AG09319 (cell line): ENCODE measurements at regions not wholly inside any gene's neighbourhood (a gene's known extent, or its start where the extent isn't known, plus 50 kb on each side); places are given as distances from the start of the nearest gene placed in this dataset.

Experiments used
- DNase-seq: peaks from one replicate; pipeline ENCODE4 v3.0.0-alpha.2; 2010; ENCODE audit warnings: low read depth; ENCODE audit errors: extremely low read depth
- CTCF ChIP-seq: IDR thresholded peaks from 2 replicates; pipeline ENCODE4 v1.5.1; 2011; ENCODE audit warnings: low read depth, mild to moderate bottlenecking, inconsistent platforms, low read length, moderate library complexity

- DNase-seq: no peak
- TF ChIP-seq CTCF: no peak
Observed at GRCh38 chr5:119820608-119821007, 191.2 kb downstream of the FAM170A start.

- TF ChIP-seq CTCF: no peak
- DNase-seq: no peak
Observed at GRCh38 chr5:119828541-119828940, 199.2 kb downstream of the FAM170A start.

GRCh38 chr5:119829341-119829740 lies 200.0 kb downstream of the FAM170A start:
- no peak for TF ChIP-seq CTCF
- DNase-seq: no peak

- TF ChIP-seq CTCF: no peak
- no peak for DNase-seq
Observed at GRCh38 chr5:119833176-119833575, 203.8 kb downstream of the FAM170A start.

GRCh38 chr5:119840175-119840574 lies 210.8 kb downstream of the FAM170A start:
- DNase-seq: no peak
- TF ChIP-seq CTCF: no peak

- no peak for TF ChIP-seq CTCF
- no peak for DNase-seq
Observed at GRCh38 chr5:119852140-119852539, 222.8 kb downstream of the FAM170A start.

- no peak for DNase-seq
- TF ChIP-seq CTCF: no peak
Observed at GRCh38 chr5:119860463-119860862, 231.1 kb downstream of the FAM170A start.
